Liver (tissue), 7 donors: ENCODE measurements at regions not wholly inside any gene's neighbourhood (a gene's known extent, or its start where the extent isn't known, plus 50 kb on each side); places are given as distances from the start of the nearest gene placed in this dataset.
"Not testable (repeated sequence)": the region's sequence is repeated elsewhere in the genome, so short reads cannot be mapped to it uniquely, and the experiment has no call there.

Source experiments
- DNase-seq: peaks from one replicate; pipeline ENCODE4 v3.0.0-alpha.2; 2017; ENCODE audit warnings: low spot score
- H3K27ac ChIP-seq, 2 donors: one replicate each; pipeline ENCODE4 v1.7.0; 2013; ENCODE audit warnings: inconsistent platforms in 2 of 2, low read length in 2 of 2, control low read depth in 1 of 2, low read depth in 1 of 2, mild to moderate bottlenecking in 1 of 2
- H3K27me3 ChIP-seq, 4 donors: one replicate each; pipeline versions ENCODE4 v1.6.1 to v1.7.0; 2013; ENCODE audit warnings: low read length in 3 of 4, inconsistent platforms in 1 of 4, mild to moderate bottlenecking in 1 of 4, moderate library complexity in 1 of 4; ENCODE audit not compliant: control insufficient read depth in 4 of 4, insufficient read depth in 4 of 4
- H3K36me3 ChIP-seq, 4 donors: one replicate each; pipeline versions ENCODE4 v1.6.1 to v1.7.0; 2013; ENCODE audit warnings: low read length in 3 of 4, mild to moderate bottlenecking in 3 of 4, low read depth in 1 of 4, moderate library complexity in 1 of 4; ENCODE audit not compliant: control insufficient read depth in 4 of 4, insufficient read depth in 3 of 4
- H3K4me1 ChIP-seq, 4 donors: one replicate each; pipeline versions ENCODE4 v1.6.1 to v1.7.0; 2013; ENCODE audit warnings: low read length in 3 of 4, mild to moderate bottlenecking in 3 of 4, moderate library complexity in 1 of 4; ENCODE audit not compliant: control insufficient read depth in 4 of 4, insufficient read depth in 4 of 4
- H3K4me3 ChIP-seq, 3 donors: one replicate each; pipeline versions ENCODE4 v1.6.1 to v1.7.0; 2013; ENCODE audit warnings: low read length in 3 of 3, control low read depth in 1 of 3, low read depth in 1 of 3, mild to moderate bottlenecking in 1 of 3
- H3K9ac ChIP-seq, 2 donors: one replicate each; pipeline ENCODE4 v1.7.0; 2013; ENCODE audit warnings: low read length in 2 of 2, mild to moderate bottlenecking in 2 of 2, moderate library complexity in 2 of 2, control low read depth in 1 of 2, low read depth in 1 of 2
- H3K9me3 ChIP-seq, 4 donors: one replicate each; pipeline versions ENCODE4 v1.6.1 to v1.7.0; 2013; ENCODE audit warnings: low read length in 3 of 4; ENCODE audit not compliant: control insufficient read depth in 4 of 4
- ATF3 ChIP-seq: IDR thresholded peaks from 2 replicates; pipeline ENCODE4 v1.6.1; 2016; ENCODE audit warnings: antibody characterized with exemption
- EGR1 ChIP-seq, 2 donors: IDR thresholded peaks; 2 replicates each; pipeline ENCODE4 v1.6.1; 2016 to 2018; ENCODE audit warnings: antibody characterized with exemption in 2 of 2, low read depth in 2 of 2
- GABPA ChIP-seq, 2 donors: IDR thresholded peaks in 1 of 2; conservative IDR thresholded peaks in 1 of 2; 2 replicates each; pipeline ENCODE4 v1.6.1; 2016; ENCODE audit warnings: antibody characterized with exemption in 2 of 2, mild to moderate bottlenecking in 1 of 2, moderate library complexity in 1 of 2
- HNF4A ChIP-seq, 2 donors: conservative IDR thresholded peaks; 2 replicates each; pipeline ENCODE4 v1.6.1; 2016; ENCODE audit warnings: antibody characterized with exemption in 2 of 2, mild to moderate bottlenecking in 2 of 2
- HNF4G ChIP-seq: IDR thresholded peaks from 2 replicates; pipeline ENCODE4 v1.6.1; 2016; ENCODE audit warnings: antibody characterized with exemption
- JUND ChIP-seq, 2 donors: IDR thresholded peaks; 2 replicates each; pipeline ENCODE4 v1.6.1; 2016; ENCODE audit warnings: antibody characterized with exemption in 2 of 2
- MAX ChIP-seq: IDR thresholded peaks from 2 replicates; pipeline ENCODE4 v1.6.1; 2016; ENCODE audit warnings: antibody characterized with exemption
- RAD21 ChIP-seq, 2 donors: IDR thresholded peaks; 2 replicates each; pipeline ENCODE4 v1.6.1; 2016; ENCODE audit warnings: antibody characterized with exemption in 2 of 2, mild to moderate bottlenecking in 2 of 2
- RXRA ChIP-seq, 2 donors: IDR thresholded peaks; 2 replicates each; pipeline ENCODE4 v1.6.1; 2017 to 2018; ENCODE audit warnings: antibody characterized with exemption in 2 of 2, mild to moderate bottlenecking in 1 of 2
- SP1 ChIP-seq: IDR thresholded peaks from 2 replicates; pipeline ENCODE4 v1.6.1; 2018; ENCODE audit warnings: antibody characterized with exemption, mild to moderate bottlenecking
- TAF1 ChIP-seq: conservative IDR thresholded peaks from 2 replicates; pipeline ENCODE4 v1.6.1; 2016; ENCODE audit warnings: antibody characterized with exemption, mild to moderate bottlenecking
- WGBS: extraction: QIAGEN DNeasy Blood & Tissue Kit; methylation state at CpG from one replicate; pipeline ENCODE4 v1.1.7; 2013; 5-methylcytosine and 5-hydroxymethylcytosine counted together
- donor health status: healthy.
- donor health status: healthy.
- donor health status: healthy.
- donor health status: healthy.

GRCh38 chr2:81363800-81364199 is 1059.2 kb upstream of the LRRTM1 start:
- no peaks in the 10 kb centered on the region for H3K9me3 ChIP-seq
- H3K4me1 ChIP-seq = no peaks in the 10 kb centered on the region
- H3K27me3 ChIP-seq = no peaks in the 10 kb centered on the region
- H3K4me3 ChIP-seq = no peak overlapping the region
- DNase-seq = no peak
- H3K27ac ChIP-seq = no peak overlapping the region
- no peak for TF ChIP-seq TAF1
- no peak for TF ChIP-seq RAD21 (IDR thresholded peaks at IDR 0.05)
- no peak for TF ChIP-seq EGR1 (IDR thresholded peaks at IDR 0.05; ENCODE audit: low read depth in 2 of 2)
- no peak for TF ChIP-seq JUND (IDR thresholded peaks at IDR 0.05)
- H3K9ac ChIP-seq = no peak overlapping the region
- H3K36me3 ChIP-seq = no peaks in the 10 kb centered on the region

- DNase-seq, H3K4me3 ChIP-seq, H3K9me3 ChIP-seq, H3K27ac ChIP-seq, H3K4me1 ChIP-seq, H3K27me3 ChIP-seq, H3K9ac ChIP-seq, H3K36me3 ChIP-seq: not testable (repeated sequence)
- WGBS = 80% methylated on average over 11 of the region's 11 CpGs
These were observed 1057.9 kb upstream of the LRRTM1 start for GRCh38 chr2:81362468-81362867.

GRCh38 chr2:81355436-81355835 is 1050.9 kb upstream of the LRRTM1 start:
- TF ChIP-seq RXRA (IDR thresholded peaks at IDR 0.05) (no peak), GABPA (IDR thresholded peaks at IDR 0.05 in 1 of 2, conservative IDR thresholded peaks at IDR 0.05 in 1 of 2) (no peak), JUND (IDR thresholded peaks at IDR 0.05) (no peak), MAX (no peak), ATF3 (no peak), TAF1 (no peak), HNF4A (conservative IDR thresholded peaks at IDR 0.05) (no peak)
- Histone ChIP-seq H3K4me1 (no peaks in the 10 kb centered on the region), H3K27me3 (no peaks in the 10 kb centered on the region), H3K27ac (no peak overlapping the region), H3K36me3 (no peaks in the 10 kb centered on the region), H3K9ac (no peak overlapping the region), H3K9me3 (no peaks in the 10 kb centered on the region), H3K4me3 (no peak overlapping the region)
- DNase-seq = no peak
- 45% methylated on average over 1 of the region's 1 CpG for WGBS

- Histone ChIP-seq H3K4me3 (no peak overlapping the region), H3K27me3 (peaks cover 0 to 2% (median 0%) of the 10 kb centered on the region in 4 donors), H3K27ac (no peak overlapping the region), H3K9me3 (no peaks in the 10 kb centered on the region), H3K9ac (no peak overlapping the region), H3K36me3 (no peaks in the 10 kb centered on the region), H3K4me1 (no peaks in the 10 kb centered on the region)
- 51% methylated on average over 2 of the region's 2 CpGs for WGBS
- no peak for TF ChIP-seq GABPA (IDR thresholded peaks at IDR 0.05 in 1 of 2, conservative IDR thresholded peaks at IDR 0.05 in 1 of 2)
- TF ChIP-seq SP1 = no peak
- TF ChIP-seq HNF4A (conservative IDR thresholded peaks at IDR 0.05) = no peak
- no peak for TF ChIP-seq HNF4G
- no peak for DNase-seq
These were observed 1029.5 kb upstream of the LRRTM1 start for GRCh38 chr2:81334046-81334445.
